K562 (cell line): ENCODE measurements at regions not wholly inside any gene's neighbourhood (a gene's known extent, or its start where the extent isn't known, plus 50 kb on each side); places are given as distances from the start of the nearest gene placed in this dataset.

Experiments
- ATAC-seq: fragments of 200-7000 bp; cut with Tn5 transposase; 3 replicates; pipeline ENCODE4 v1.9.1; 2020; ENCODE audit warnings: moderate library complexity
- BruUV-seq: library from RNA; stranded (reverse); fragments of 400-500 nt; replicated peaks from 2 replicates; lab custom pipeline; 2021; lab: Mats Ljungman, UMichigan
- CTCF ChIA-PET: fragments of 300-600 bp; formaldehyde crosslinking; extraction: SDS; loops from one replicate; lab custom pipeline; 2021; ENCODE audit warnings: low intra/inter-chr PET ratio; lab: Yijun Ruan, JAX
- POLR2A ChIA-PET: fragments of 300-600, 350-650 bp; sonication (Branson Sonifier 250); formaldehyde crosslinking; extraction: SDS; loops from one replicate; lab custom pipeline; 2021; ENCODE audit warnings: antibody characterized with exemption, inconsistent platforms; lab: Yijun Ruan, JAX
- DNase-seq, 4 experiments: peaks; one replicate each; pipeline versions ENCODE4 v3.0.0 to v3.0.0-alpha.2; 2011 to 2018; ENCODE audit warnings: low spot score in 3 of 4, mixed read lengths in 3 of 4; ENCODE audit errors: extremely low read depth in 1 of 4
- FAIRE-seq: peaks from 2 replicates; lab custom pipeline; 2011; peaks lifted over from hg19 to GRCh38; lab: Jason Lieb, UNC
- H2AFZ ChIP-seq: 2 replicates; pipeline ENCODE4 v1.6.0; 2011; ENCODE audit warnings: low read depth, low read length, control low read depth, inconsistent platforms
- H3K27ac ChIP-seq: fragments of 200-600 bp; 3 replicates; pipeline ENCODE4 v1.8.0; 2011; ENCODE audit warnings: low read depth, mild to moderate bottlenecking, control low read depth, inconsistent platforms, low read length, moderate library complexity, mixed read lengths; ENCODE audit errors: extremely low read depth
- H3K27me3 ChIP-seq, 2 experiments: fragments of 300-600 bp in 1 of 2; 2 replicates in 1 of 2; 3 replicates in 1 of 2; pipeline versions ENCODE4 v1.6.0 to v1.8.0; 2011; ENCODE audit warnings: inconsistent platforms in 2 of 2, low read length in 2 of 2, mild to moderate bottlenecking in 1 of 2, mixed read lengths in 1 of 2, moderate library complexity in 1 of 2; ENCODE audit not compliant: control insufficient read depth in 2 of 2, insufficient read depth in 2 of 2
- H3K36me3 ChIP-seq: fragments of 300-600 bp; 3 replicates; pipeline ENCODE4 v1.8.0; 2011; ENCODE audit warnings: mild to moderate bottlenecking, low read length, inconsistent platforms; ENCODE audit not compliant: control insufficient read depth, insufficient read depth
- H3K4me1 ChIP-seq, 2 experiments: fragments of 200-600 bp in 1 of 2; replicated peaks in 1 of 2; 2 replicates in 1 of 2; 3 replicates in 1 of 2; pipeline versions ENCODE4 v1.5.1 to v1.8.0; 2011; ENCODE audit warnings: inconsistent platforms in 2 of 2, low read length in 2 of 2, mild to moderate bottlenecking in 1 of 2, mixed read lengths in 1 of 2, moderate library complexity in 1 of 2; ENCODE audit not compliant: control insufficient read depth in 2 of 2, insufficient read depth in 2 of 2
- H3K4me2 ChIP-seq: 2 replicates; pipeline ENCODE4 v1.6.1; 2011; ENCODE audit warnings: low read length, control low read depth, inconsistent platforms, mixed read lengths; ENCODE audit not compliant: insufficient read depth
- H3K4me3 ChIP-seq: fragments of 200-600 bp; sonication (generic), shearing (Covaris generic); 2 replicates; pipeline ENCODE4 v1.5.1; 2016; ENCODE audit warnings: control low read depth, inconsistent platforms
- H3K79me2 ChIP-seq: fragments of 200-600 bp; 3 replicates; pipeline ENCODE4 v1.8.0; 2011; ENCODE audit warnings: low read length, inconsistent platforms; ENCODE audit not compliant: control insufficient read depth, insufficient read depth
- H3K9ac ChIP-seq, 2 experiments: 2 replicates each; pipeline versions ENCODE4 v1.6.0 to v1.6.1; 2011; ENCODE audit warnings: low read depth in 2 of 2, low read length in 2 of 2, control low read depth in 1 of 2, inconsistent platforms in 1 of 2, mild to moderate bottlenecking in 1 of 2, mixed read lengths in 1 of 2; ENCODE audit not compliant: insufficient read depth in 1 of 2
- H3K9me1 ChIP-seq: one replicate; pipeline ENCODE4 v1.6.0; 2011; ENCODE audit warnings: inconsistent platforms, mild to moderate bottlenecking, low read length, moderate library complexity; ENCODE audit not compliant: control insufficient read depth, insufficient read depth
- H3K9me3 ChIP-seq: replicated peaks from 2 replicates; pipeline ENCODE4 v1.5.1; 2011; ENCODE audit warnings: low read depth, low read length, inconsistent platforms; ENCODE audit not compliant: control insufficient read depth, insufficient read depth
- H4K20me1 ChIP-seq: replicated peaks from 2 replicates; pipeline ENCODE4 v1.6.1; 2011; ENCODE audit warnings: low read length, inconsistent platforms, mixed read lengths; ENCODE audit not compliant: control insufficient read depth, insufficient read depth
- AFF1 ChIP-seq, 2 experiments: fragments of 450-650 bp; IDR thresholded peaks; 2 replicates each; pipeline ENCODE4 v1.6.1; 2018; ENCODE audit warnings: mild to moderate bottlenecking in 2 of 2, low read depth in 1 of 2; ENCODE audit not compliant: partially characterized antibody in 2 of 2
- DLX4 ChIP-seq: fragments of 250-450 bp; sonication (Bioruptor Pico); IDR thresholded peaks from 2 replicates; pipeline ENCODE4 v1.6.1; 2021; ENCODE audit warnings: mild to moderate bottlenecking
- NFRKB ChIP-seq: fragments of 450-650 bp; IDR thresholded peaks from 2 replicates; pipeline ENCODE4 v1.6.1; 2016; ENCODE audit warnings: low read depth
- RERE ChIP-seq: sonication (generic); formaldehyde crosslinking; IDR thresholded peaks from 2 replicates; pipeline ENCODE4 v1.8.0; 2023; ENCODE audit warnings: missing genetic modification reagents, mild to moderate bottlenecking, borderline replicate concordance
- STAT5A ChIP-seq: IDR thresholded peaks from 2 replicates; pipeline ENCODE4 v1.6.1; 2012; ENCODE audit warnings: low read length, inconsistent platforms, borderline replicate concordance
- TRIM24 ChIP-seq, 2 experiments: fragments of 450-650 bp; IDR thresholded peaks; 2 replicates each; pipeline ENCODE4 v1.6.1; 2016
- ZNF551 ChIP-seq: fragments of 250-450 bp; sonication (Bioruptor Pico); IDR thresholded peaks from 2 replicates; pipeline ENCODE4 v1.5.0; 2021; ENCODE audit warnings: mild to moderate bottlenecking, moderate library complexity
- ZNF76 ChIP-seq: fragments of 250-450 bp; sonication (Bioruptor Pico); IDR thresholded peaks from 2 replicates; pipeline ENCODE4 v1.4.0; 2020; ENCODE audit warnings: mild to moderate bottlenecking, moderate library complexity, borderline replicate concordance
- WGBS: fragments of 100-300 bp; shearing (Covaris generic); methylation state at CpG from one replicate; pipeline ENCODE4 v1.1.6; 2016; ENCODE audit warnings: low coverage, mixed read lengths; ENCODE audit not compliant: insufficient coverage; ENCODE audit errors: missing lambda C conversion rate; 5-methylcytosine and 5-hydroxymethylcytosine counted together
- in situ Hi-C: fragments of 300-500 bp; cut with MboI; formaldehyde crosslinking; loops from 4 replicates; pipeline ENCODE4 v1.15.0; 2018; ENCODE audit warnings: inconsistent platforms, mixed read lengths
- intact Hi-C: fragments of 100-400 bp; cut with micrococcal nuclease; formaldehyde crosslinking; loops from 2 replicates; pipeline ENCODE4 v1.14.2; 2022

GRCh38 chr14:82046512-82047226 is 513.0 kb upstream of the SEL1L start (continued):
- TF ChIP-seq RERE (CRISPR knock-in tag), result no peak

GRCh38 chr14:82047777-82048470 is 514.3 kb upstream of the SEL1L start:
- ChIA-PET CTCF (no interaction called here), POLR2A (interaction anchor here (0.6 kb wide), 1 partner anchor 37 kb away, joined by 3 read pairs; no protein-coding TSS in a partner anchor)
- Histone ChIP-seq H3K27me3 (no peaks in the 10 kb centered on the region), H3K4me3 (no peak overlapping the region), H3K36me3 (no peaks in the 10 kb centered on the region), H3K79me2 (no peaks in the 10 kb centered on the region), H3K9ac (no peak overlapping the region), H2AFZ (no peak overlapping the region), H3K27ac (no peak overlapping the region), H3K4me2 (no peak overlapping the region), H3K4me1 (no peaks in the 10 kb centered on the region), H4K20me1 (no peaks in the 10 kb centered on the region), H3K9me1 (no peaks in the 10 kb centered on the region), H3K9me3 (no peaks in the 10 kb centered on the region)
- in situ Hi-C loops, result no loop called here
- BruUV-seq, result no TSS peak
- 0% methylated on average over 1 of the region's 1 CpG for WGBS
- DNase-seq (no peak), FAIRE-seq (no peak), ATAC-seq (no peak)
- intact Hi-C loops, result no loop called here
- TF ChIP-seq TRIM24 (IDR thresholded peaks at IDR 0.05) (no peak), DLX4 (no peak), NFRKB (no peak), ZNF76 (CRISPR knock-in tag) (no peak), STAT5A (no peak), ZNF551 (no peak), AFF1 (IDR thresholded peaks at IDR 0.05; ENCODE audit: low read depth in 1 of 2, partially characterized antibody in 2 of 2) (no peak)
